GM23338 (cell line): ENCODE measurements at regions not wholly inside any gene's neighbourhood (a gene's known extent, or its start where the extent isn't known, plus 50 kb on each side); places are given as distances from the start of the nearest gene placed in this dataset.

Experiments used
- ATAC-seq: fragments of 200-7000 bp; cut with Tn5 transposase; 3 replicates; pipeline ENCODE4 v1.9.1; 2020
- DNase-seq: peaks from one replicate; pipeline ENCODE4 v3.0.0-alpha.2; 2015; ENCODE audit warnings: low spot score
- H2AFZ ChIP-seq: fragments of 200-600 bp; sonication (generic); 2 replicates; pipeline ENCODE4 v1.8.0; 2016; ENCODE audit warnings: antibody characterized with exemption, mild to moderate bottlenecking, moderate library complexity
- H3F3A ChIP-seq: fragments of 200-600 bp; sonication (generic); replicated peaks from 2 replicates; pipeline ENCODE4 v1.8.0; 2017; ENCODE audit warnings: antibody characterized with exemption, mixed run types, low read depth
- H3K27ac ChIP-seq: fragments of 200-600 bp; sonication (generic); 2 replicates; pipeline ENCODE4 v1.6.1; 2016; ENCODE audit warnings: low read depth
- H3K27me3 ChIP-seq: fragments of 200-600 bp; sonication (generic); 2 replicates; pipeline ENCODE4 v1.8.0; 2016; ENCODE audit warnings: mild to moderate bottlenecking, mixed run types, moderate library complexity; ENCODE audit not compliant: insufficient read depth
- H3K36me3 ChIP-seq: fragments of 200-600 bp; sonication (generic); 2 replicates; pipeline ENCODE4 v1.8.0; 2016; ENCODE audit warnings: mild to moderate bottlenecking; ENCODE audit not compliant: insufficient read depth
- H3K4me1 ChIP-seq: fragments of 200-600 bp; sonication (generic); 2 replicates; pipeline ENCODE4 v1.8.0; 2016; ENCODE audit warnings: mild to moderate bottlenecking, moderate library complexity; ENCODE audit not compliant: insufficient read depth
- H3K4me2 ChIP-seq: fragments of 200-600 bp; sonication (generic); 2 replicates; pipeline ENCODE4 v1.7.1; 2017; ENCODE audit warnings: mixed run types
- H3K4me3 ChIP-seq: fragments of 200-600 bp; sonication (generic); 2 replicates; pipeline ENCODE4 v1.6.1; 2016; ENCODE audit warnings: mixed run types
- H3K79me2 ChIP-seq: fragments of 200-600 bp; sonication (generic); replicated peaks from 2 replicates; pipeline ENCODE4 v1.8.0; 2017; ENCODE audit warnings: mild to moderate bottlenecking; ENCODE audit not compliant: insufficient read depth
- H3K9me2 ChIP-seq: fragments of 200-600 bp; sonication (generic); 2 replicates; pipeline ENCODE4 v1.8.0; 2017; ENCODE audit not compliant: insufficient read depth
- H4K20me1 ChIP-seq: fragments of 200-600 bp; sonication (generic); replicated peaks from 2 replicates; pipeline ENCODE4 v1.8.0; 2017; ENCODE audit warnings: mild to moderate bottlenecking; ENCODE audit not compliant: insufficient read depth
- H3K27ac Mint-ChIP-seq: 2 replicates; pipeline ENCODE4 v1.8.0; 2020; ENCODE audit warnings: inconsistent platforms, mild to moderate bottlenecking, moderate library complexity, mixed read lengths
- H3K27me3 Mint-ChIP-seq: 3 replicates; pipeline ENCODE4 v1.8.0; 2022; ENCODE audit warnings: low read depth, mild to moderate bottlenecking, moderate library complexity, mixed read lengths, inconsistent platforms; ENCODE audit not compliant: insufficient read depth, poor library complexity
- H3K36me3 Mint-ChIP-seq: 3 replicates; pipeline ENCODE4 v1.8.0; 2021; ENCODE audit warnings: low read depth, mild to moderate bottlenecking, inconsistent platforms, moderate library complexity, mixed read lengths
- H3K4me1 Mint-ChIP-seq: 3 replicates; pipeline ENCODE4 v1.8.0; 2020; ENCODE audit warnings: mild to moderate bottlenecking, inconsistent platforms, mixed read lengths
- H3K4me3 Mint-ChIP-seq: 3 replicates; pipeline ENCODE4 v1.8.0; 2021; ENCODE audit warnings: moderate library complexity, mild to moderate bottlenecking, inconsistent platforms, mixed read lengths
- H3K9me3 Mint-ChIP-seq: 3 replicates; pipeline ENCODE4 v1.8.0; 2020; ENCODE audit warnings: moderate library complexity, mild to moderate bottlenecking, inconsistent platforms, mixed read lengths
- CREB1 ChIP-seq: fragments of 250-450 bp; sonication (Bioruptor Pico); IDR thresholded peaks from 2 replicates; pipeline ENCODE4 v1.5.0; 2020; ENCODE audit warnings: low read depth, mild to moderate bottlenecking, moderate library complexity
- CTCF ChIP-seq, 2 experiments: fragments of 200-600 bp in 1 of 2; sonication (generic) in 1 of 2; conservative IDR thresholded peaks; 2 replicates each; pipeline versions ENCODE4 v1.5.1 to v1.6.1; 2016 to 2017; ENCODE audit warnings: antibody characterized with exemption in 2 of 2, low read depth in 2 of 2, mild to moderate bottlenecking in 2 of 2, moderate library complexity in 1 of 2
- ETS1 ChIP-seq: IDR thresholded peaks from 2 replicates; pipeline ENCODE4 v1.6.1; 2016; ENCODE audit warnings: antibody characterized with exemption
- EZH2 ChIP-seq: fragments of 200-600 bp; sonication (generic); IDR thresholded peaks from one replicate; pipeline ENCODE4 v1.8.0; 2017; ENCODE audit warnings: antibody characterized with exemption, mild to moderate bottlenecking, low read depth; ENCODE audit not compliant: unreplicated experiment
- EZH2phosphoT487 ChIP-seq: fragments of 200-600 bp; sonication (generic); IDR thresholded peaks from one replicate; pipeline ENCODE4 v1.8.1; 2018; ENCODE audit warnings: antibody characterized with exemption; ENCODE audit not compliant: unreplicated experiment
- JUNB ChIP-seq: IDR thresholded peaks from one replicate; pipeline ENCODE4 v1.6.1; 2016; ENCODE audit warnings: antibody characterized with exemption; ENCODE audit not compliant: unreplicated experiment
- NANOG ChIP-seq: IDR thresholded peaks from 2 replicates; pipeline ENCODE4 v1.6.1; 2016; ENCODE audit warnings: antibody characterized with exemption, borderline replicate concordance
- POLR2AphosphoS5 ChIP-seq: IDR thresholded peaks from 2 replicates; pipeline ENCODE4 v1.6.1; 2016; ENCODE audit warnings: antibody characterized with exemption, low read depth
- REST ChIP-seq: IDR thresholded peaks from one replicate; pipeline ENCODE4 v1.6.1; 2018; ENCODE audit warnings: antibody characterized with exemption; ENCODE audit not compliant: unreplicated experiment
- STAT1 ChIP-seq: IDR thresholded peaks from one replicate; pipeline ENCODE4 v1.6.1; 2016; ENCODE audit warnings: antibody characterized with exemption; ENCODE audit not compliant: unreplicated experiment
- ZNF114 ChIP-seq: fragments of 250-450 bp; sonication (Bioruptor Pico); IDR thresholded peaks from 2 replicates; pipeline ENCODE4 v1.5.0; 2020; ENCODE audit warnings: mild to moderate bottlenecking, moderate library complexity
- ZNF331 ChIP-seq: fragments of 250-450 bp; sonication (Bioruptor Pico); IDR thresholded peaks from 2 replicates; pipeline ENCODE4 v1.5.0; 2020; ENCODE audit warnings: low read depth, mild to moderate bottlenecking, moderate library complexity
- ZNF462 ChIP-seq: fragments of 250-450 bp; sonication (Bioruptor Pico); IDR thresholded peaks from 2 replicates; pipeline ENCODE4 v1.5.0; 2020; ENCODE audit warnings: mild to moderate bottlenecking, moderate library complexity

- no peak overlapping the region for H3K4me2 ChIP-seq
- no peaks in the 10 kb centered on the region for H3K27me3 ChIP-seq
- no peaks in the 10 kb centered on the region for H3K4me1 ChIP-seq
- Mint-ChIP-seq H3K9me3 (peaks cover 8% of the 10 kb centered on the region; the same call in 2 of the 3 replicates), H3K4me3 (no peak overlapping the region), H3K27ac (no peak overlapping the region), H3K27me3 (peaks cover 2% of the 10 kb centered on the region), H3K4me1 (no peaks in the 10 kb centered on the region), H3K36me3 (peaks cover 12% of the 10 kb centered on the region; the same call in 2 of the 3 replicates)
- H3K4me3 ChIP-seq: no peak overlapping the region
- ATAC-seq (no peak), DNase-seq (no peak)
- no peaks in the 10 kb centered on the region for H3K79me2 ChIP-seq
- no peaks in the 10 kb centered on the region for H4K20me1 ChIP-seq
- no peak overlapping the region for H2AFZ ChIP-seq
- H3K36me3 ChIP-seq: no peaks in the 10 kb centered on the region
- H3K9me2 ChIP-seq: peaks cover 4% of the 10 kb centered on the region; the same call in 1 of the 2 replicates
- TF ChIP-seq ZNF331 (CRISPR knock-in tag) (no peak), EZH2 (no peak), JUNB (no peak), ETS1 (no peak), EZH2phosphoT487 (no peak), CREB1 (no peak), CTCF (conservative IDR thresholded peaks at IDR 0.05; ENCODE audit: low read depth in 2 of 2) (no peak), ZNF114 (CRISPR knock-in tag) (no peak), NANOG (no peak), POLR2AphosphoS5 (no peak), ZNF462 (no peak), REST (no peak), STAT1 (no peak)
- no peak overlapping the region for H3K27ac ChIP-seq
- no peaks in the 10 kb centered on the region for H3F3A ChIP-seq
These were observed 1028.6 kb upstream of the CITED2 start for GRCh38 chr6:140403020-140403419.
